ENCODE measurements at regions not wholly inside any gene's neighbourhood (a gene's known extent, or its start where the extent isn't known, plus 50 kb on each side); places are given as distances from the start of the nearest gene placed in this dataset.
"Not testable (repeated sequence)": the region's sequence is repeated elsewhere in the genome, so short reads cannot be mapped to it uniquely, and the experiment has no call there.

- Histone ChIP-seq H3K18ac (ENCODE audit: low read length) (no peak overlapping the region), H2BK5ac (ENCODE audit: low read length) (no peak overlapping the region), H2AK5ac (ENCODE audit: low read depth, low read length) (no peak overlapping the region), H4K8ac (ENCODE audit: low read depth, low read length) (no peak overlapping the region), H3K4me3 (ENCODE audit: low read length in 2 of 2) (no peak overlapping the region), H2AFZ (ENCODE audit: low read length) (no peak overlapping the region), H3K79me1 (ENCODE audit: low read depth, low read length) (no peaks in the 10 kb centered on the region), H3K23ac (ENCODE audit: low read depth, low read length, poor library complexity) (no peak overlapping the region), H3K27ac (replicated peaks; ENCODE audit: low read length) (no peak overlapping the region), H2BK15ac (ENCODE audit: low read length) (no peak overlapping the region), H2BK12ac (ENCODE audit: low read length) (no peak overlapping the region), H3K9ac (ENCODE audit: low read depth, low read length, poor library complexity) (no peak overlapping the region), H3K27me3 (ENCODE audit: control insufficient read depth in 3 of 3, insufficient read depth in 3 of 3, low read depth in 1 of 3, low read length in 3 of 3) (peaks cover 0 to 11% (median 0%) of the 10 kb centered on the region in 3 experiments), H3K9me3 (replicated peaks in 1 of 2; ENCODE audit: control insufficient read depth in 2 of 2, insufficient read depth in 1 of 2, low read depth in 1 of 2, low read length in 2 of 2) (no peaks in the 10 kb centered on the region), H3K14ac (ENCODE audit: low read length) (no peak overlapping the region), H2BK120ac (ENCODE audit: low read depth, low read length) (no peak overlapping the region), H4K91ac (ENCODE audit: low read depth, low read length, poor library complexity) (no peak overlapping the region), H3K4me2 (ENCODE audit: insufficient read depth, low read length, poor library complexity, severe bottlenecking) (no peak overlapping the region), H3K4ac (ENCODE audit: low read length) (no peak overlapping the region), H3K4me1 (ENCODE audit: control insufficient read depth in 2 of 2, insufficient read depth in 1 of 2, low read depth in 1 of 2, low read length in 2 of 2) (no peaks in the 10 kb centered on the region), H3K36me3 (replicated peaks in 1 of 2; ENCODE audit: control insufficient read depth in 2 of 2, insufficient read depth in 2 of 2, low read length in 2 of 2) (no peaks in the 10 kb centered on the region)
- WGBS, 2 donors (ENCODE audit: extremely low coverage in 2 of 2, insufficient read length in 2 of 2, insufficient replicate concordance in 1 of 2), result no CpG with 5 or more reads among the region's 2 CpGs
- DNase-seq (ENCODE audit: low spot score), result no peak
Measured at GRCh38 chrX:151042842-151043241, 59.7 kb downstream of the HMGB3 start.

- not testable (repeated sequence) for H3K27me3 ChIP-seq (ENCODE audit: control insufficient read depth in 3 of 3, insufficient read depth in 3 of 3, low read depth in 1 of 3, low read length in 3 of 3); H2BK15ac ChIP-seq (ENCODE audit: low read length); H3K9ac ChIP-seq (ENCODE audit: low read depth, low read length, poor library complexity); H2AFZ ChIP-seq (ENCODE audit: low read length); H3K4ac ChIP-seq (ENCODE audit: low read length); H4K8ac ChIP-seq (ENCODE audit: low read depth, low read length); H2BK5ac ChIP-seq (ENCODE audit: low read length); H3K23ac ChIP-seq (ENCODE audit: low read depth, low read length, poor library complexity); H3K27ac ChIP-seq (replicated peaks; ENCODE audit: low read length); H3K4me2 ChIP-seq (ENCODE audit: insufficient read depth, low read length, poor library complexity, severe bottlenecking); DNase-seq (ENCODE audit: low spot score); H3K9me3 ChIP-seq (replicated peaks in 1 of 2; ENCODE audit: control insufficient read depth in 2 of 2, insufficient read depth in 1 of 2, low read depth in 1 of 2, low read length in 2 of 2); H3K18ac ChIP-seq (ENCODE audit: low read length); H3K14ac ChIP-seq (ENCODE audit: low read length); H3K36me3 ChIP-seq (replicated peaks in 1 of 2; ENCODE audit: control insufficient read depth in 2 of 2, insufficient read depth in 2 of 2, low read length in 2 of 2); H2BK120ac ChIP-seq (ENCODE audit: low read depth, low read length); H3K4me1 ChIP-seq (ENCODE audit: control insufficient read depth in 2 of 2, insufficient read depth in 1 of 2, low read depth in 1 of 2, low read length in 2 of 2); H2BK12ac ChIP-seq (ENCODE audit: low read length); H2AK5ac ChIP-seq (ENCODE audit: low read depth, low read length); H4K91ac ChIP-seq (ENCODE audit: low read depth, low read length, poor library complexity); H3K79me1 ChIP-seq (ENCODE audit: low read depth, low read length); H3K4me3 ChIP-seq (ENCODE audit: low read length in 2 of 2)
- WGBS, 2 donors (ENCODE audit: extremely low coverage in 2 of 2, insufficient read length in 2 of 2, insufficient replicate concordance in 1 of 2), result no CpG with 5 or more reads among the region's 3 CpGs
Measured at GRCh38 chrX:151066373-151066772, 83.2 kb downstream of the HMGB3 start.

DNA sequence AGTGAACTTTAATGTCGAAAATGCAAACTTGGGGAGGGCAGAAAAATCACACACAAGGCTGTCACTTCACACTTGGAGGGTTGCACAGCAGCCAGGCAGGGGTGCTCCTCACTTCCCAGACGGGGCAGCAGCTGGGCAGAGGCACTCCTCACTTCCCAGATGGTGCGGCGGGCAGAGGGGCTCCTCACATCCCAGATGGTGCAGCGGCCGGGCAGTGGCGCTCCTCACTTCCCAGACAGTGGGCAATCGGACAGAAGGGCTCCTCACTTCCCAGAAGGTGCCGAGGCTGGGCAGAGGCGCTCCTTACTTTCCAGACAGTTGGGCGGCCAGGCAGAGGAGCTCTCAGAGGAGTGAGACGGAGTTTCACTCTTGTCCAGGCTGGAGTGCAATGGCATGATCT is 90.6 kb downstream of the HMGB3 start:
- Histone ChIP-seq H2BK5ac (ENCODE audit: low read length) (no peak overlapping the region), H4K91ac (ENCODE audit: low read depth, low read length, poor library complexity) (no peak overlapping the region), H3K79me1 (ENCODE audit: low read depth, low read length) (no peaks in the 10 kb centered on the region), H2AFZ (ENCODE audit: low read length) (no peak overlapping the region), H3K27me3 (ENCODE audit: control insufficient read depth in 3 of 3, insufficient read depth in 3 of 3, low read depth in 1 of 3, low read length in 3 of 3) (no peaks in the 10 kb centered on the region), H2BK120ac (ENCODE audit: low read depth, low read length) (no peak overlapping the region), H3K4me1 (ENCODE audit: control insufficient read depth in 2 of 2, insufficient read depth in 1 of 2, low read depth in 1 of 2, low read length in 2 of 2) (no peaks in the 10 kb centered on the region), H3K9ac (ENCODE audit: low read depth, low read length, poor library complexity) (no peak overlapping the region), H4K8ac (ENCODE audit: low read depth, low read length) (no peak overlapping the region), H3K4me3 (ENCODE audit: low read length in 2 of 2) (no peak overlapping the region), H2BK12ac (ENCODE audit: low read length) (no peak overlapping the region), H3K18ac (ENCODE audit: low read length) (no peak overlapping the region), H3K36me3 (replicated peaks in 1 of 2; ENCODE audit: control insufficient read depth in 2 of 2, insufficient read depth in 2 of 2, low read length in 2 of 2) (no peaks in the 10 kb centered on the region), H3K14ac (ENCODE audit: low read length) (no peak overlapping the region), H3K4ac (ENCODE audit: low read length) (no peak overlapping the region), H3K23ac (ENCODE audit: low read depth, low read length, poor library complexity) (no peak overlapping the region), H2BK15ac (ENCODE audit: low read length) (no peak overlapping the region), H2AK5ac (ENCODE audit: low read depth, low read length) (no peak overlapping the region), H3K27ac (replicated peaks; ENCODE audit: low read length) (no peak overlapping the region), H3K9me3 (replicated peaks in 1 of 2; ENCODE audit: control insufficient read depth in 2 of 2, insufficient read depth in 1 of 2, low read depth in 1 of 2, low read length in 2 of 2) (no peaks in the 10 kb centered on the region), H3K4me2 (ENCODE audit: insufficient read depth, low read length, poor library complexity, severe bottlenecking) (no peak overlapping the region)
- no peak for DNase-seq (ENCODE audit: low spot score)
- no CpG with 5 or more reads among the region's 12 CpGs for WGBS, 2 donors (ENCODE audit: extremely low coverage in 2 of 2, insufficient read length in 2 of 2, insufficient replicate concordance in 1 of 2)

GRCh38 chrX:151081016-151081415 is 95.4 kb upstream of the GPR50 start:
- no peak overlapping the region for H3K27ac ChIP-seq (replicated peaks; ENCODE audit: low read length)
- no peak overlapping the region for H2BK12ac ChIP-seq (ENCODE audit: low read length)

More at GRCh38 chrX:151081016-151081415, 95.4 kb upstream of the GPR50 start:
- DNase-seq (ENCODE audit: low spot score), result no peak
- H3K9me3 ChIP-seq (replicated peaks in 1 of 2; ENCODE audit: control insufficient read depth in 2 of 2, insufficient read depth in 1 of 2, low read depth in 1 of 2, low read length in 2 of 2), result no peaks in the 10 kb centered on the region
- H3K36me3 ChIP-seq (replicated peaks in 1 of 2; ENCODE audit: control insufficient read depth in 2 of 2, insufficient read depth in 2 of 2, low read length in 2 of 2), result no peaks in the 10 kb centered on the region
- WGBS, 2 donors (ENCODE audit: extremely low coverage in 2 of 2, insufficient read length in 2 of 2, insufficient replicate concordance in 1 of 2), result no CpG with 5 or more reads among the region's 9 CpGs
- no peak overlapping the region for H3K9ac ChIP-seq (ENCODE audit: low read depth, low read length, poor library complexity)
- H3K4me3 ChIP-seq (ENCODE audit: low read length in 2 of 2), result no peak overlapping the region
- no peak overlapping the region for H2AFZ ChIP-seq (ENCODE audit: low read length)
- no peak overlapping the region for H4K91ac ChIP-seq (ENCODE audit: low read depth, low read length, poor library complexity)
- no peak overlapping the region for H3K23ac ChIP-seq (ENCODE audit: low read depth, low read length, poor library complexity)
- H4K8ac ChIP-seq (ENCODE audit: low read depth, low read length), result no peak overlapping the region
- H3K4me1 ChIP-seq (ENCODE audit: control insufficient read depth in 2 of 2, insufficient read depth in 1 of 2, low read depth in 1 of 2, low read length in 2 of 2), result peaks cover 0 to 3% of the 10 kb centered on the region in 2 donors
- H2BK15ac ChIP-seq (ENCODE audit: low read length), result no peak overlapping the region
- H2AK5ac ChIP-seq (ENCODE audit: low read depth, low read length), result no peak overlapping the region
- peaks cover 0 to 25% (median 0%) of the 10 kb centered on the region in 3 experiments for H3K27me3 ChIP-seq (ENCODE audit: control insufficient read depth in 3 of 3, insufficient read depth in 3 of 3, low read depth in 1 of 3, low read length in 3 of 3)
- H3K4ac ChIP-seq (ENCODE audit: low read length), result no peak overlapping the region
- no peak overlapping the region for H3K4me2 ChIP-seq (ENCODE audit: insufficient read depth, low read length, poor library complexity, severe bottlenecking)
- no peak overlapping the region for H3K18ac ChIP-seq (ENCODE audit: low read length)
- H2BK120ac ChIP-seq (ENCODE audit: low read depth, low read length), result no peak overlapping the region
- H3K14ac ChIP-seq (ENCODE audit: low read length), result no peak overlapping the region
- no peaks in the 10 kb centered on the region for H3K79me1 ChIP-seq (ENCODE audit: low read depth, low read length)
- no peak overlapping the region for H2BK5ac ChIP-seq (ENCODE audit: low read length)
